GM21529 (cell line): ENCODE measurements at regions not wholly inside any gene's neighbourhood (a gene's known extent, or its start where the extent isn't known, plus 50 kb on each side); places are given as distances from the start of the nearest gene placed in this dataset.
"Not testable (repeated sequence)": the region's sequence is repeated elsewhere in the genome, so short reads cannot be mapped to it uniquely, and the experiment has no call there.

ENCODE experiments used
- ATAC-seq: cut with Tn5 transposase; IDR thresholded peaks from one replicate; pipeline ENCODE4 v1.9.1; 2021; ENCODE audit not compliant: unreplicated experiment

DNA sequence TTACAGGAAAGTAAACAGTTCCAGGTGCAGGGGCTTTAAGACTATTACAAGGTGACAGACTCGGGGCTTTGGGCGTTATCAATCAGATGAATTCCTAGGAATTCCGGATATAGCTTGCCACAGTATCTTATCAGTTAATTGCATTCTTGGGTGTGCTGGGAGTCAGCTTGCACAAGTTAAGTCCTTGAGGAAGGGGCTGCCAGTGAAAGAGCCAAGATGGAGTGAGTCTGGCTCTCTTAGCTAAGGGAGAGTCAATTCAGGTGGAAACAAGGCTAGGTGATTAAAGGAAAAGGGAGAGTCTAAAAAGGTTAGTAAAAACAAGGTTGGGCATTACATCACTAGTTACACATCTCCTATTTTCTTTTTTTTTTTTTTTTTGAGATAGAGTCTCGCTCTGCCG, 199.8 kb upstream of the PRSS16 start:
- not testable (repeated sequence) for ATAC-seq

DNA sequence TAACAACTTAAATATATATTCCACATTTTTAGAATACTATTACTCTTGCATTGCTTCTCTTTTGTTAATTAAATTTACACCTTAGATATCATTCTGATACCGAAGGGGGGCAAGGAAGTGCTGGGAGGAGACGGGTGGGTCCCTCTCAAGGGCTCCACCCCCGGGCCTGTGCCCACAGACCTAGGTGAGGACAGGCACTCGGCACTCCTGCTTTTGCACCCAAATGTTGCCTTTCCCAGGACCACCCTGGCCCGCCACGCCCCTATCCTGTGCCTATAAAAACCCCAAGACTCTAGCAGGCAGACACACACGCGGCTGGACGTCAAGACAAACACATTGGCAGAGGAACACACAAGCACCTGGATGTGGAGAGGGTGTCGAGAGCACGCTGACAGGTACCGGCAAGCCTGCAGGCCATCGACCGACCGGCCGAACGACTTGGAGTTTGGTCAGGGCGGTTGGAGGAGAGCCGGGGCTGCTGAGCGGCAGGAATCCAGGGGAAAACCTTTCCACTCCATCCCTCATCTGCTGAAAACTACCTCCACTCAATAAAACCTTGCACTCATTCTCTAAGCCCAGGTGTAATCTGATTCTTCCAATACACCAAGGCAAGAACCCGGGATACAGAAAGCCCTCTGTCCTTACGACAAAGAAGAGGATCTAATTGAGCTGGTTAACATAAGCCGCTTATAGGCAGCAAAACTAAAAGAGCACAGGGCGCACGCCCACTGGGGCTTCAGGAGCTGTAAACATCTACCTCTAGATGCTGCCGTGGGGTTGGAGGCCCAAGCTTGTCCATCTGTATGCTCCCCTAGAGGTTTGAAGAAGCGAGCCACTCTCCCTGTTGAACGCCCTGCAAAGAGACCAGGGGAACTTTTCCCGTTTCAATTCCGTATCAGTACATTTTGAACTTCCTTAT, 197.4 kb upstream of the PRSS16 start:
- ATAC-seq, result no peak

DNA sequence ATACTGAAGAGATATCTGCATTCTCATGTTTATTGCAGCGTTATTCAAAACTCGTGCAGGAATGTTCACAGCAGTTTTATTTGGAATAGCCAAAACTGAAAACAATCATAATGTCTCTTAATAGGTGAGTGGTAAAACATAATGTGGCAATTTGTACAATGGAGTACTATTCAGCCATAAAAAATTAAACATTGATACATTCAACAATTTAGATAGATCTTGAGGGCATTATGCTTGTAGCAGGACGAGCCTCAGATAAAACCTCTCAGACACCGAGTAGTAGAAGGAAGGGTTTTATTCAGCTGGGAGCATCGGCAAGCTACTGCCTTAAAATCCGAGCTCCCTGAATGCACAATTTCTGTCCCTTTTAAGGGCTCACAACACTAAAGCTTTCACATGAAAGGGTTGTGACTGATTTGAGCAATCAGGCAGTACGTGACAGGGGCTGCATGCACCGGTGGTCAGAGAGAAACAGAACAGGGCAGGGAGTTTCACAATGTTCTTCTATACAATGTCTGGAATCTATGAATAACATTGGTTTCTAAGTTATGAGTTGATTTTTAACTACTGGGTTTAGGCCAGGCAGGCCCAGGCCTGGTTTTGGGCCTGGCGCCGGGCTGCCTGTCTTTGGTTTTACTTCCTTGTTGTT, 195.3 kb upstream of the PRSS16 start:
- not testable (repeated sequence) for ATAC-seq

GRCh38 chr6:27052731-27053082, 194.8 kb upstream of the PRSS16 start:
- ATAC-seq, result no peak

- no peak for ATAC-seq
Measured at GRCh38 chr6:27053738-27054137, 193.8 kb upstream of the PRSS16 start.

GRCh38 chr6:27056615-27057014, 190.9 kb upstream of the PRSS16 start:
- ATAC-seq, result no peak

- no peak for ATAC-seq
Measured at GRCh38 chr6:27059621-27060425, 187.7 kb upstream of the PRSS16 start.

DNA sequence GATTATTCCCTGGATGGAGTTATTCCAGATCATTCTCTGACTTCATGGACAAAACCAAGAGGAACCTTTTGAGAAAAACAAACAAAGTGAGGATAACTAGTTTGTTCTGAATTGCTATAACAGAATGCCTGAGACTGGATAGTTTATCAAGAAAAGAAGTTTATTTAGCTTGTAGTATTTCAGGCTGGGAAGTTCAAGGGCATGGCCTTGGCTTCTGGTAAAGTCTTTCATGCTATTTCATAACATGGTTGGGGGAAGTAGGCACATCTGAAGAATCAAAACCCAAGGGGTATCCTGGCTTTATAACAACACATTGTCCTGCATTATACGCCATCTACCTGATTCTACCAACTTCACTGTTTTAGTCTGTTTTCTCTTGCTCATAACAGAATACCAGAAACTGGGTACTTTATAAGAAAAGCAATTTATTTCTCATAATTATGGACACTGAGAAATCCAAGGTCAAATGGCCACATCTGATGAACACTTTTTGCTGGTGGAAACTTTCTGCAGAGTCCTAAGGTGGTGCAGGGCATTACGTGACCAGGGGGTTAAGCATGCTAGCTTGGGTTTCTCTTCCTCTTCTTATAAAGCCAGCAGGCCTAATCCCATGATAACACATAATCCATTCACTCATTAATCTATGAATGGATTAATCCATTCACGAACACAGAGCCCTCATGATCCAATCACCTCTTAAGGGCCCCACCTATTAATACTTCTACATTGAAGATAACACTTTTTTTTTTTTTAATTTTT, 186.1 kb upstream of the PRSS16 start:
- ATAC-seq, result no peak

- ATAC-seq, result no peak
Measured at GRCh38 chr6:27062755-27063154, 184.7 kb upstream of the PRSS16 start.

- ATAC-seq, result no peak
Measured at GRCh38 chr6:27065183-27065582, 182.3 kb upstream of the PRSS16 start.

GRCh38 chr6:27066381-27066780, 181.1 kb upstream of the PRSS16 start:
- no peak for ATAC-seq

DNA sequence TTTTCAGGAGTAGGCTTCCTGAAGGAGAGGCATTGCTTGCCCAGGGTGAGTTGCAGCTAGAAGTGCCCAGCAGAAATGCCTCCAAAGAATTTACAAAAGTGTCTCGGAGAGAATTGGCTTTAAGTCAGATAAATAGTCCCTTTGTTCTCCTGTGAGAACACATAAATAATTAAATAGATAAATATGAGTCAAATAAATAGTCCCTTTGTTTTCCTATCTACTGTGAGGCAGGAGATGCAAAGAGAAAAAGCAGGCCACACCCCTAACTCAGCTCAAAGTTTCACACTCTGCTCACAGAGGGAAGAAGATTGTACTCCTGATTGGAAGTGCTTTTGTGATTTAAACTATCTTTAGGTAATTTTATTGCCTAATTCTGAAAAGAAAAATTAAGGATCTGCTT, 180.7 kb upstream of the PRSS16 start:
- ATAC-seq, result no peak

- no peak for ATAC-seq
Measured at GRCh38 chr6:27073441-27073840, 174.1 kb upstream of the PRSS16 start.

- ATAC-seq, result no peak
Measured at GRCh38 chr6:27076116-27076515, 171.4 kb upstream of the PRSS16 start.

GRCh38 chr6:27078734-27079357, 168.7 kb upstream of the PRSS16 start:
- ATAC-seq, result peak; percentile 83

DNA sequence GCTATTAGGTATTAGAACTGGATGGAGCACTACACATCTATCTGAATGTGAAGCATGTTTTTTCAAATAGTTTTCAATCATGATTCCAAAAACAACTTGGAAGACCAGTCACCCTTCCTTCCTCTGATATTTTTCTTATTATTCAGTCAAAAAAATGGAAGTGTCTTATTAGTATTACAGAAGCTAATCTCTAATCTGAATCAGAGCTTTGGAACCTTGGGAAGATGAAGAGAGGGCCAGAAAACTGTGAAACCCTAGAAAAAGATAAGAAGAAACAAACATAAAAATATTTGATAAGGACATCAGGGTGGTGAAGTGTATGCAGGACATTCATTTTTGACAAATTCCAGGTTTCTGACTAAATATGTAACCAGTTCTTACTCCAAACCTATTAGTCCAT, 166.3 kb upstream of the PRSS16 start:
- no peak for ATAC-seq

DNA sequence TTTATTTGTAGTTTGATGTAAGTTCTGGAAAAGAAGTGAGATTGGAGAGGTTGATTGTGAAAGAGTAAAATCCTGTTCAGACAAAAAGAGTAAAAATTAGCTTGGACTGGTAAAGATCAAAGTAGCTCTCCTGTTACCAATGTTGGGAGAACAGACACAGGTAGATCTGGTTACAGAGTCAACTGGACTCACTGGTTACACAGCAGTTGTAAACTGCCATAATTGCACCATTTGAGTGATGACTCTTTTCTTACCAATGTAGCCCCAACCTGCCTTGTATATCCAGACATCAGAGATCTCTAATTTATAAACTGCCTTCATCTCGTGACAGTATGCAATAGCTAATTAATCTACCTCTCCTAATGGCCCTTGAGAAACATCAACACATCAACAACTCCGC, 165.6 kb upstream of the PRSS16 start:
- ATAC-seq, result no peak

GRCh38 chr6:27088068-27088467, 159.4 kb upstream of the PRSS16 start:
- ATAC-seq, result no peak

- peak; percentile 70 for ATAC-seq
Measured at GRCh38 chr6:27091661-27092315, 155.7 kb upstream of the PRSS16 start.

DNA sequence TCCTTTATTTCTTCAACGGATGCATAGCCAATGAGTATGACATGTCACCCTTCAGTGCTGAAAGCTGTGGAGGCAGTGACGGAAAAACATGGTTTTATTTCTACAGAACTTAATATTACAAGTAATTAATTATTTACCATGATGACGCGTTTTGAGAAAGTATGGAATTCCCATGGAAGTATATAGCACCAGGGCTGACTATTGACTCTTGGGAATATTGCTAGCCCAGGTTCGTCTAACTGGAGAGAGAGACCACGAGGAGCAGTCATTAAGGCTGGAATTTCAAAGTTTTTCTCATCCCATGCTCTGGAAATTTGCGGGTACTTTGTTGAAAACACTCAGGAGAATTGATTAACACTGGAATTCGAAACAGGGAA, 155.2 kb upstream of the PRSS16 start:
- ATAC-seq, result no peak
